GM10248 (cell line): ENCODE measurements at regions not wholly inside any gene's neighbourhood (a gene's known extent, or its start where the extent isn't known, plus 50 kb on each side); places are given as distances from the start of the nearest gene placed in this dataset.

Experiments used
- CTCF ChIA-PET: fragments of 300-600 bp; sonication (Branson Sonifier 250); formaldehyde crosslinking; extraction: SDS; loops from one replicate; lab custom pipeline; 2021; ENCODE audit warnings: antibody characterized with exemption; lab: Yijun Ruan, JAX
- POLR2A ChIA-PET: fragments of 350-650 bp; sonication (Branson Sonifier 250); formaldehyde crosslinking; extraction: SDS; loops from one replicate; lab custom pipeline; 2020; ENCODE audit warnings: antibody characterized with exemption; lab: Yijun Ruan, JAX
- DNase-seq: peaks from one replicate; pipeline ENCODE4 v3.0.0; 2012; ENCODE audit errors: extremely low spot score
- TF ChIP-seq, protein P1 (sequence below): IDR thresholded peaks from 2 replicates; pipeline ENCODE4 v1.5.1; 2012; ENCODE audit warnings: mild to moderate bottlenecking, low read depth; ENCODE audit errors: extremely low read depth, missing control alignments, control extremely low read depth

- ChIA-PET CTCF (interaction anchor here (1.1 kb wide), 1 partner anchor 19 kb away, joined by 3 read pairs; no protein-coding TSS in a partner anchor), POLR2A (no interaction called here)
- TF ChIP-seq, protein P1, sequence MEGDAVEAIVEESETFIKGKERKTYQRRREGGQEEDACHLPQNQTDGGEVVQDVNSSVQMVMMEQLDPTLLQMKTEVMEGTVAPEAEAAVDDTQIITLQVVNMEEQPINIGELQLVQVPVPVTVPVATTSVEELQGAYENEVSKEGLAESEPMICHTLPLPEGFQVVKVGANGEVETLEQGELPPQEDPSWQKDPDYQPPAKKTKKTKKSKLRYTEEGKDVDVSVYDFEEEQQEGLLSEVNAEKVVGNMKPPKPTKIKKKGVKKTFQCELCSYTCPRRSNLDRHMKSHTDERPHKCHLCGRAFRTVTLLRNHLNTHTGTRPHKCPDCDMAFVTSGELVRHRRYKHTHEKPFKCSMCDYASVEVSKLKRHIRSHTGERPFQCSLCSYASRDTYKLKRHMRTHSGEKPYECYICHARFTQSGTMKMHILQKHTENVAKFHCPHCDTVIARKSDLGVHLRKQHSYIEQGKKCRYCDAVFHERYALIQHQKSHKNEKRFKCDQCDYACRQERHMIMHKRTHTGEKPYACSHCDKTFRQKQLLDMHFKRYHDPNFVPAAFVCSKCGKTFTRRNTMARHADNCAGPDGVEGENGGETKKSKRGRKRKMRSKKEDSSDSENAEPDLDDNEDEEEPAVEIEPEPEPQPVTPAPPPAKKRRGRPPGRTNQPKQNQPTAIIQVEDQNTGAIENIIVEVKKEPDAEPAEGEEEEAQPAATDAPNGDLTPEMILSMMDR: no peak
- no peak for DNase-seq
These were observed 72.5 kb upstream of the ONECUT1 start for GRCh38 chr15:52862677-52863076.

DNA sequence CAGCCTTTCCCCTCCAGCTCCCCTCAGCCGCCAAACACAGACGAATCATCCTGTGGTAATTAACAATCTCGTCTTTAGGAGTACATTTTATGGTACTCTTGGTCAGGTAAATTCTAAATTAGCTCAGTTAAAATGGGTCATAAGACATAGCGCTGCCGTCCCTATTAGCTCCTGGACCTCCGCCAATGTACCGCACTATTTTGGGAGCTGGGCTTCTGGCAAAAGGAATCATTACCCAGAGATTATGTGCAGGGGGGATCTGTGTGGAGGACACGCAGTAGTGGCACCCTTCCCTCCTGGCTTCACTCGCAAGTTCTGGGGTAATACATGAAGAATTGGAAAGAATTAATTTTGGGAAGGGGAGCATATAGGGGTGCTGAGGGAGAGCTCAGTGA lies 68.6 kb upstream of the ONECUT1 start:
- no peak for DNase-seq
- ChIA-PET CTCF (no interaction called here), POLR2A (no interaction called here)
- TF ChIP-seq, protein P1: no peak

DNA sequence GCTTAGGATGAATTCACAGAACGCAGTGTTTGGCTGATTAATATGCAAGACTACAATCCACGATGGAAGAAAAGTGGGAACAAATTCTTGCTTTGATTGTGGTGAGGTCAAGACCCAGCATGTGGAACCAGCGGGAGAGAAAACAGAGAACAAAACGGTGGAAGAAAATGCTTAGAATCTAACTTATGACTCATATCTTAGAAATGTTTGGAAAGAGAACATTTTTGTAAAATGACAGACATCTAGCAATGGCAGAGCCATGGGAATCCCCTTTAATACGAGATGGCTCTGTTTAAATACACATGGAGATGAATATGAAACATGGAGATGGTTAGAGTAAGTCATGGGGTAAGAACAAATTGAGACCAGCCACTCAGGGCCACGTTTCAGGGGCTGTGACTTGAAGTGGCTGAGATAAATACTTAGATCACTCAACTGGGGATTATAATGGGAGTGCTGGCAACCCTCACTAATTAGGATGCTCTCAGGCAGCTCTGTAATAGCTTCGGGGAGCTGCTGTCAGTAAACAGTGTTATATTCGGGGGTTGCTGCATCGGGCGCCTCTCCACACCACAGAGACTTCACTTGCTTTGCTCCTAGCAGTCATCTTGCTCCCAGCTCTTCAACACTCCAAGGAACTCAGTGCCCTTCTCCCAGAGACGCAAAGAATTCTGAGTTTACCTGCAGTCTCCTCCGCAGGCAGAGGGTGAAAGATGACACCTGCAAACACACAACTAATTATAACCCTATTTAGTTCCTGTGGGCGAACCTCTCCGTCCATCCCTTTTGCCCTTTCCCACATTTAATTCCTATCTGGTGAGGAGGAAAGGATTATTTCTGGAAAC lies 68.0 kb upstream of the ONECUT1 start:
- DNase-seq: no peak
- ChIA-PET POLR2A (no interaction called here), CTCF (no interaction called here)
- TF ChIP-seq, protein P1: no peak

DNA sequence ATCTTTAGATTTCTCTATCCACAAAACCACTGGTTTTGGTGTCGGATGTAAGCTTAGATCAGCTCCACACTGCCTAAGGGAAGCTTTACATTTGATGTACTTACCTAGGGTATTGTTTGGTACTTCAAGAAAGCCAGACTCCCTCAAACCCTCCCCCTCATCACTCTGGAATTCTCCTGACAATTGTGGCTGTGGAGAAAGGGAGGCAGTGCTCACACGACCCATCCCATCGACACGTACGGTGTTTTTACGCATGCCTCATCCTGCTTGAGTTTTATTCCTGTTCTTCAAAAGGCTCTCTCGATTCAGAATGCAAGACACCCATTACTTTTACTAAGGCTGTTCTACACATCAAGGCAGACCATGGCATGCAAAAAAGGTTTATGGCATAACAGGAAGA lies 67.3 kb upstream of the ONECUT1 start:
- TF ChIP-seq, protein P1: no peak
- ChIA-PET POLR2A (no interaction called here), CTCF (interaction anchor here (2.8 kb wide), 1 partner anchor 16 kb away, joined by 8 read pairs; no protein-coding TSS in a partner anchor)
- DNase-seq: no peak

- DNase-seq: no peak
- TF ChIP-seq, protein P1: no peak
- ChIA-PET CTCF (interaction anchor here (0.9 to 2.8 kb wide), 2 partner anchors 16 to 17 kb away, joined by 3 to 8 read pairs; no protein-coding TSS in a partner anchor), POLR2A (no interaction called here)
These were observed 66.2 kb upstream of the ONECUT1 start for GRCh38 chr15:52856286-52856685.

DNA sequence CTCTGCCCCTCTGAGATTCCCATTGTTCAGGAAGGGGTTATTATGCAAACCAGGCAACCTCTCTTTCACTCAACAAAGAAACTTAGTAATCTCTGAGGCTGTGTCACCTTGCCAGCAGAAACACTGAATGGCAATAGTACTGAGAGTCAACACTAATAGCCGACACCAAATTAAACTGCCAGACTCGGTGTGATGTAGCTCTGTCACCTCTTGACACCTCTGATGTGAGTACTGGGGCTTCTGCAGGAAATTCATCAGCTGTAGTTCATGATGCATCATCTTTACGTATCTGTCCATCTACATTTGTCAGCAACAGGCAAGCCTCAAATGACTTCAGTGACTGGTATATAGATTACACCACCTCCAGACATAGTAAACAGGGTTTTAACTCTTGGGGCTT lies 65.0 kb upstream of the ONECUT1 start:
- POLR2A ChIA-PET: no interaction called here
- DNase-seq: no peak
- CTCF ChIA-PET: interaction anchor here (2.8 kb wide), 1 partner anchor 18 kb away, joined by 8 read pairs; no protein-coding TSS in a partner anchor
- TF ChIP-seq, protein P1: no peak
